HEK293 (cell line): ENCODE measurements at regions not wholly inside any gene's neighbourhood (a gene's known extent, or its start where the extent isn't known, plus 50 kb on each side); places are given as distances from the start of the nearest gene placed in this dataset.

Experiments
- CTCF ChIA-PET: fragments of 350-600 bp; formaldehyde crosslinking; extraction: SDS; loops from one replicate; lab custom pipeline; 2021; ENCODE audit warnings: antibody characterized with exemption; lab: Yijun Ruan, JAX
- POLR2A ChIA-PET: fragments of 300-600 bp; formaldehyde crosslinking; extraction: SDS; loops from one replicate; lab custom pipeline; 2020; ENCODE audit warnings: antibody characterized with exemption, inconsistent platforms; lab: Yijun Ruan, JAX
- H3K27ac ChIP-seq: fragments of 200-500 bp; sonication (Bioruptor generic); 2 replicates; pipeline ENCODE4 v1.5.1; 2014; ENCODE audit warnings: low read depth, low read length, control low read depth, inconsistent platforms; ENCODE audit errors: extremely low read depth
- H3K36me3 ChIP-seq, 2 experiments: fragments of 200-500 bp in 1 of 2; sonication (Bioruptor generic) in 1 of 2; 1 replicate in 1 of 2; 2 replicates in 1 of 2; pipeline ENCODE4 v1.5.1; 2014 to 2017; ENCODE audit warnings: inconsistent platforms in 2 of 2, low read length in 2 of 2; ENCODE audit not compliant: control insufficient read depth in 2 of 2, insufficient read depth in 1 of 2
- H3K4me1 ChIP-seq: fragments of 200-500 bp; sonication (Bioruptor generic); 2 replicates; pipeline ENCODE4 v1.5.1; 2014; ENCODE audit warnings: mild to moderate bottlenecking, low read length, inconsistent platforms; ENCODE audit not compliant: control insufficient read depth, insufficient read depth
- H3K4me3 ChIP-seq: 2 replicates; pipeline ENCODE4 v1.5.1; 2011; ENCODE audit warnings: low read depth, mild to moderate bottlenecking, control low read depth, low read length, moderate library complexity
- H3K9me3 ChIP-seq: fragments of 200-500 bp; sonication (Bioruptor generic); 2 replicates; pipeline ENCODE4 v1.5.1; 2014; ENCODE audit warnings: low read depth, low read length, inconsistent platforms; ENCODE audit not compliant: control insufficient read depth, insufficient read depth
- AEBP2 ChIP-seq: fragments of 450-650 bp; formaldehyde crosslinking; IDR thresholded peaks from 2 replicates; pipeline ENCODE4 v1.5.1; 2016; ENCODE audit warnings: missing biosample characterization, missing genetic modification characterization, borderline replicate concordance
- GFI1B ChIP-seq: fragments of 450-650 bp; formaldehyde crosslinking; IDR thresholded peaks from 2 replicates; pipeline ENCODE4 v1.5.1; 2016; ENCODE audit warnings: missing biosample characterization, missing genetic modification characterization
- KLF10 ChIP-seq: fragments of 450-650 bp; IDR thresholded peaks from 2 replicates; pipeline ENCODE4 v1.5.1; 2018; ENCODE audit warnings: missing biosample characterization, mild to moderate bottlenecking, missing genetic modification characterization
- ZBTB1 ChIP-seq: fragments of 450-650 bp; formaldehyde crosslinking; IDR thresholded peaks from 2 replicates; pipeline ENCODE4 v1.5.1; 2016; ENCODE audit warnings: missing biosample characterization, missing genetic modification characterization
- ZBTB21 ChIP-seq: fragments of 450-650 bp; formaldehyde crosslinking; IDR thresholded peaks from 2 replicates; pipeline ENCODE4 v1.5.1; 2017; ENCODE audit warnings: missing biosample characterization, missing genetic modification characterization
- ZIC2 ChIP-seq: fragments of 450-650 bp; formaldehyde crosslinking; IDR thresholded peaks from 2 replicates; pipeline ENCODE4 v1.5.1; 2016; ENCODE audit warnings: missing biosample characterization, missing genetic modification characterization
- ZNF350 ChIP-seq: fragments of 450-650 bp; formaldehyde crosslinking; IDR thresholded peaks from 2 replicates; pipeline ENCODE4 v1.5.0; 2017; ENCODE audit warnings: missing biosample characterization, mild to moderate bottlenecking, missing genetic modification characterization
- ZNF37A ChIP-seq: fragments of 450-650 bp; IDR thresholded peaks from 2 replicates; pipeline ENCODE4 v1.5.1; 2018; ENCODE audit warnings: missing biosample characterization, missing genetic modification characterization
- ZNF48 ChIP-seq: fragments of 450-650 bp; formaldehyde crosslinking; IDR thresholded peaks from 2 replicates; pipeline ENCODE4 v1.5.1; 2016; ENCODE audit warnings: missing biosample characterization, missing genetic modification characterization
- ZNF513 ChIP-seq: fragments of 450-650 bp; IDR thresholded peaks from 2 replicates; pipeline ENCODE4 v1.5.1; 2018; ENCODE audit warnings: missing biosample characterization, missing genetic modification characterization
- ZNF514 ChIP-seq: fragments of 450-650 bp; formaldehyde crosslinking; IDR thresholded peaks from 2 replicates; pipeline ENCODE4 v1.5.1; 2016; ENCODE audit warnings: missing biosample characterization, missing genetic modification characterization
- ZNF558 ChIP-seq: fragments of 450-650 bp; formaldehyde crosslinking; IDR thresholded peaks from 2 replicates; pipeline ENCODE4 v1.5.1; 2016; ENCODE audit warnings: missing biosample characterization, missing genetic modification characterization
- ZNF585B ChIP-seq: fragments of 450-650 bp; formaldehyde crosslinking; IDR thresholded peaks from 2 replicates; pipeline ENCODE4 v1.5.1; 2016; ENCODE audit warnings: missing biosample characterization, missing genetic modification characterization
- ZNF596 ChIP-seq: fragments of 450-650 bp; IDR thresholded peaks from 2 replicates; pipeline ENCODE4 v1.5.0; 2018; ENCODE audit warnings: missing biosample characterization, mild to moderate bottlenecking, missing genetic modification characterization, moderate library complexity
- ZNF76 ChIP-seq: fragments of 450-650 bp; formaldehyde crosslinking; IDR thresholded peaks from 2 replicates; pipeline ENCODE4; 2016; ENCODE audit warnings: low read depth, missing biosample characterization, missing genetic modification characterization, borderline replicate concordance
- ZNF792 ChIP-seq: fragments of 450-650 bp; formaldehyde crosslinking; IDR thresholded peaks from 2 replicates; pipeline ENCODE4 v1.5.1; 2016; ENCODE audit warnings: missing biosample characterization, missing genetic modification characterization
- ZNF837 ChIP-seq: fragments of 450-650 bp; formaldehyde crosslinking; IDR thresholded peaks from 2 replicates; pipeline ENCODE4 v1.5.1; 2016; ENCODE audit warnings: missing biosample characterization, missing genetic modification characterization
- TF ChIP-seq, protein P1 (sequence below): sonication (generic); formaldehyde crosslinking; IDR thresholded peaks from 2 replicates; pipeline ENCODE4 v1.8.1; 2022; ENCODE audit warnings: mild to moderate bottlenecking, moderate library complexity, missing genetic modification reagents
- TF ChIP-seq, protein P2 (sequence below): fragments of 450-650 bp; formaldehyde crosslinking; IDR thresholded peaks from 2 replicates; pipeline ENCODE4 v1.5.1; 2016; ENCODE audit warnings: missing biosample characterization, missing genetic modification characterization, borderline replicate concordance
- TF ChIP-seq, protein P3 (sequence below): IDR thresholded peaks from 2 replicates; pipeline ENCODE4 v1.6.1; 2011; ENCODE audit warnings: mild to moderate bottlenecking, low read depth, low read length, borderline replicate concordance

GRCh38 chr14:86166541-86166940 is 636.6 kb downstream of the FLRT2 start:
- Histone ChIP-seq H3K36me3 (no peaks in the 10 kb centered on the region), H3K27ac (no peak overlapping the region), H3K4me3 (no peak overlapping the region), H3K9me3 (no peaks in the 10 kb centered on the region), H3K4me1 (no peaks in the 10 kb centered on the region)
- TF ChIP-seq GFI1B: no peak
- no peak for TF ChIP-seq ZNF558
- no peak for TF ChIP-seq KLF10 (tag by site-specific recombination)
- TF ChIP-seq, protein P1, sequence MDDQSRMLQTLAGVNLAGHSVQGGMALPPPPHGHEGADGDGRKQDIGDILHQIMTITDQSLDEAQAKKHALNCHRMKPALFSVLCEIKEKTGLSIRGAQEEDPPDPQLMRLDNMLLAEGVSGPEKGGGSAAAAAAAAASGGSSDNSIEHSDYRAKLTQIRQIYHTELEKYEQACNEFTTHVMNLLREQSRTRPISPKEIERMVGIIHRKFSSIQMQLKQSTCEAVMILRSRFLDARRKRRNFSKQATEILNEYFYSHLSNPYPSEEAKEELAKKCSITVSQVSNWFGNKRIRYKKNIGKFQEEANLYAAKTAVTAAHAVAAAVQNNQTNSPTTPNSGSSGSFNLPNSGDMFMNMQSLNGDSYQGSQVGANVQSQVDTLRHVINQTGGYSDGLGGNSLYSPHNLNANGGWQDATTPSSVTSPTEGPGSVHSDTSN (CRISPR knock-in tag): no peak
- TF ChIP-seq, protein P2, sequence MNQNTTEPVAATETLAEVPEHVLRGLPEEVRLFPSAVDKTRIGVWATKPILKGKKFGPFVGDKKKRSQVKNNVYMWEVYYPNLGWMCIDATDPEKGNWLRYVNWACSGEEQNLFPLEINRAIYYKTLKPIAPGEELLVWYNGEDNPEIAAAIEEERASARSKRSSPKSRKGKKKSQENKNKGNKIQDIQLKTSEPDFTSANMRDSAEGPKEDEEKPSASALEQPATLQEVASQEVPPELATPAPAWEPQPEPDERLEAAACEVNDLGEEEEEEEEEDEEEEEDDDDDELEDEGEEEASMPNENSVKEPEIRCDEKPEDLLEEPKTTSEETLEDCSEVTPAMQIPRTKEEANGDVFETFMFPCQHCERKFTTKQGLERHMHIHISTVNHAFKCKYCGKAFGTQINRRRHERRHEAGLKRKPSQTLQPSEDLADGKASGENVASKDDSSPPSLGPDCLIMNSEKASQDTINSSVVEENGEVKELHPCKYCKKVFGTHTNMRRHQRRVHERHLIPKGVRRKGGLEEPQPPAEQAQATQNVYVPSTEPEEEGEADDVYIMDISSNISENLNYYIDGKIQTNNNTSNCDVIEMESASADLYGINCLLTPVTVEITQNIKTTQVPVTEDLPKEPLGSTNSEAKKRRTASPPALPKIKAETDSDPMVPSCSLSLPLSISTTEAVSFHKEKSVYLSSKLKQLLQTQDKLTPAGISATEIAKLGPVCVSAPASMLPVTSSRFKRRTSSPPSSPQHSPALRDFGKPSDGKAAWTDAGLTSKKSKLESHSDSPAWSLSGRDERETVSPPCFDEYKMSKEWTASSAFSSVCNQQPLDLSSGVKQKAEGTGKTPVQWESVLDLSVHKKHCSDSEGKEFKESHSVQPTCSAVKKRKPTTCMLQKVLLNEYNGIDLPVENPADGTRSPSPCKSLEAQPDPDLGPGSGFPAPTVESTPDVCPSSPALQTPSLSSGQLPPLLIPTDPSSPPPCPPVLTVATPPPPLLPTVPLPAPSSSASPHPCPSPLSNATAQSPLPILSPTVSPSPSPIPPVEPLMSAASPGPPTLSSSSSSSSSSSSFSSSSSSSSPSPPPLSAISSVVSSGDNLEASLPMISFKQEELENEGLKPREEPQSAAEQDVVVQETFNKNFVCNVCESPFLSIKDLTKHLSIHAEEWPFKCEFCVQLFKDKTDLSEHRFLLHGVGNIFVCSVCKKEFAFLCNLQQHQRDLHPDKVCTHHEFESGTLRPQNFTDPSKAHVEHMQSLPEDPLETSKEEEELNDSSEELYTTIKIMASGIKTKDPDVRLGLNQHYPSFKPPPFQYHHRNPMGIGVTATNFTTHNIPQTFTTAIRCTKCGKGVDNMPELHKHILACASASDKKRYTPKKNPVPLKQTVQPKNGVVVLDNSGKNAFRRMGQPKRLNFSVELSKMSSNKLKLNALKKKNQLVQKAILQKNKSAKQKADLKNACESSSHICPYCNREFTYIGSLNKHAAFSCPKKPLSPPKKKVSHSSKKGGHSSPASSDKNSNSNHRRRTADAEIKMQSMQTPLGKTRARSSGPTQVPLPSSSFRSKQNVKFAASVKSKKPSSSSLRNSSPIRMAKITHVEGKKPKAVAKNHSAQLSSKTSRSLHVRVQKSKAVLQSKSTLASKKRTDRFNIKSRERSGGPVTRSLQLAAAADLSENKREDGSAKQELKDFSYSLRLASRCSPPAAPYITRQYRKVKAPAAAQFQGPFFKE (tag by site-specific recombination): no peak
- TF ChIP-seq ZBTB1: no peak
- TF ChIP-seq ZNF513 (tag by site-specific recombination): no peak
- no peak for TF ChIP-seq ZNF792 (tag by site-specific recombination)
- no peak for TF ChIP-seq ZBTB21
- TF ChIP-seq ZNF585B (tag by site-specific recombination): no peak
- no peak for TF ChIP-seq ZNF37A (tag by site-specific recombination)
- no peak for TF ChIP-seq ZNF596
- no peak for TF ChIP-seq ZNF350
- TF ChIP-seq ZNF48 (tag by site-specific recombination): no peak
- TF ChIP-seq ZNF76: no peak
- TF ChIP-seq, protein P3, sequence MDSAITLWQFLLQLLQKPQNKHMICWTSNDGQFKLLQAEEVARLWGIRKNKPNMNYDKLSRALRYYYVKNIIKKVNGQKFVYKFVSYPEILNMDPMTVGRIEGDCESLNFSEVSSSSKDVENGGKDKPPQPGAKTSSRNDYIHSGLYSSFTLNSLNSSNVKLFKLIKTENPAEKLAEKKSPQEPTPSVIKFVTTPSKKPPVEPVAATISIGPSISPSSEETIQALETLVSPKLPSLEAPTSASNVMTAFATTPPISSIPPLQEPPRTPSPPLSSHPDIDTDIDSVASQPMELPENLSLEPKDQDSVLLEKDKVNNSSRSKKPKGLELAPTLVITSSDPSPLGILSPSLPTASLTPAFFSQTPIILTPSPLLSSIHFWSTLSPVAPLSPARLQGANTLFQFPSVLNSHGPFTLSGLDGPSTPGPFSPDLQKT: no peak
- no peak for TF ChIP-seq ZNF514 (tag by site-specific recombination)
- TF ChIP-seq ZNF837 (tag by site-specific recombination): no peak
- TF ChIP-seq ZIC2: no peak
- TF ChIP-seq AEBP2 (tag by site-specific recombination): no peak
- ChIA-PET POLR2A (no interaction called here), CTCF (no interaction called here)
